ENCODE measurements at regions not wholly inside any gene's neighbourhood (a gene's known extent, or its start where the extent isn't known, plus 50 kb on each side); places are given as distances from the start of the nearest gene placed in this dataset.

DNA sequence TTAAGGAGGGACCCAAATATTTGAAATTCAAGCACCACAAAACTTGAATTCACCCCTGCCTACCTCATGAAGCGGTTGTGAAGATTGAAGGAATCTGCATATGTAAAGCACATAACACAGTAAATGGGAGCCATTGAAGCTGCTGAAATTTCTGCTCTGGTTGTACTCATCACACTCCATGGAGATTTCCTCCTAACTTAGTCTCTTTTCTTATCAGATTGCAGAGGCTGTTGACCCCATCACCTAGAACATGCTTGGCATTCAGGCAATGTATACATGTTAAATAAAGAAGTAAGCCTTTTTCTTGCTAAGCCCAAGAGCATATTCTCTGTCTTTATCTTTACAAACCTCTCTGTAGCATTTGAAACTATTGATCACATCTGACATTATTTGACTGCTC lies 104.9 kb upstream of the TNIP3 start:
- TF ChIP-seq EP300 (IDR thresholded peaks at IDR 0.05), result no peak
- TF ChIP-seq POLR2A (IDR thresholded peaks at IDR 0.05), result no peak
- TF ChIP-seq POLR2AphosphoS5 (IDR thresholded peaks at IDR 0.05), result no peak
- TF ChIP-seq, protein P1, sequence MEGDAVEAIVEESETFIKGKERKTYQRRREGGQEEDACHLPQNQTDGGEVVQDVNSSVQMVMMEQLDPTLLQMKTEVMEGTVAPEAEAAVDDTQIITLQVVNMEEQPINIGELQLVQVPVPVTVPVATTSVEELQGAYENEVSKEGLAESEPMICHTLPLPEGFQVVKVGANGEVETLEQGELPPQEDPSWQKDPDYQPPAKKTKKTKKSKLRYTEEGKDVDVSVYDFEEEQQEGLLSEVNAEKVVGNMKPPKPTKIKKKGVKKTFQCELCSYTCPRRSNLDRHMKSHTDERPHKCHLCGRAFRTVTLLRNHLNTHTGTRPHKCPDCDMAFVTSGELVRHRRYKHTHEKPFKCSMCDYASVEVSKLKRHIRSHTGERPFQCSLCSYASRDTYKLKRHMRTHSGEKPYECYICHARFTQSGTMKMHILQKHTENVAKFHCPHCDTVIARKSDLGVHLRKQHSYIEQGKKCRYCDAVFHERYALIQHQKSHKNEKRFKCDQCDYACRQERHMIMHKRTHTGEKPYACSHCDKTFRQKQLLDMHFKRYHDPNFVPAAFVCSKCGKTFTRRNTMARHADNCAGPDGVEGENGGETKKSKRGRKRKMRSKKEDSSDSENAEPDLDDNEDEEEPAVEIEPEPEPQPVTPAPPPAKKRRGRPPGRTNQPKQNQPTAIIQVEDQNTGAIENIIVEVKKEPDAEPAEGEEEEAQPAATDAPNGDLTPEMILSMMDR (IDR thresholded peaks at IDR 0.05), result no peak
- no peak for DNase-seq
- intact Hi-C loops (cut with DNase I; ENCODE audit: low total_unique reads), result no loop called here
- H3K36me3 ChIP-seq, result no peaks in the 10 kb centered on the region
- H3K4me1 ChIP-seq, result no peaks in the 10 kb centered on the region
- WGBS, 5 donors, result 83 to 96% (median 86%) methylated on average over 1 of the region's 1 CpG
- H3K27me3 ChIP-seq, result peaks cover 0 to 3% (median 0%) of the 10 kb centered on the region in 3 donors
- no peak overlapping the region for H3K4me3 ChIP-seq
- no peaks in the 10 kb centered on the region for H3K9me3 ChIP-seq
- no peak overlapping the region for H3K27ac ChIP-seq

GRCh38 chr4:121266982-121267381 lies 102.9 kb upstream of the TNIP3 start:
- H3K27ac ChIP-seq, result no peak overlapping the region
- no peaks in the 10 kb centered on the region for H3K4me1 ChIP-seq
- intact Hi-C loops (cut with DNase I; ENCODE audit: low total_unique reads), result no loop called here
- 65 to 82% (median 72%) methylated on average over 3 of the region's 3 CpGs for WGBS, 5 donors
- no peak for TF ChIP-seq POLR2AphosphoS5 (IDR thresholded peaks at IDR 0.05)
- TF ChIP-seq EP300 (IDR thresholded peaks at IDR 0.05), result no peak
- TF ChIP-seq, protein P1 (IDR thresholded peaks at IDR 0.05), result no peak
- no peak for DNase-seq
- H3K27me3 ChIP-seq, result peaks cover 0 to 3% (median 0%) of the 10 kb centered on the region in 3 donors
- H3K4me3 ChIP-seq, result no peak overlapping the region
- H3K36me3 ChIP-seq, result no peaks in the 10 kb centered on the region
- H3K9me3 ChIP-seq, result no peaks in the 10 kb centered on the region

DNA sequence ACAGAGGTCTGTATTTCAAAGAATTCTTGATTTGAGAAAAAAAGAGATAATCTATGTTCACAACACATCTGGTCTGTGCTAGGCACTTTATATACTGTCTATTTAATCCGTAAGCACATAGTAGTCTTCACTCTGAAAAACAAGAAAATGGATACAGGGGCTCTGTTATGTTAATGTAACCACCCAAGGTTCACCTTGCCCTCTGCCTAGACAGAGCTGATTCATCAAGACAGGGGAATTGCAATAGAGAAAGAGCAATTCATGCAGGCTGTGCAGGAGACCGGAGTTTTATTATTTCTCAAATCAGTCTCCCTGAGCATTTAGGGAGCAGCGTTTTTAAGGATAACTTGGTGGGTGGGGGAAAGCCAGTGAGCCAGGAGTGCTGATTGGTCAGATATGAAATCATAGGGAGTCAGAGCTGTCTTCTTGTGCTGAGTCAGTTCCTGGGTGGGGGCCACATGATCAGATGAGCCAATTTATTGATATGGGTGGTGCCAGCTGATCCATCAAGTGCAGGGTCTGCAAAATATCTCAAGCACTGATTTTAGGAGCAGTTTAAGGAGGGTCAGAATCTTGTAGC lies 92.9 kb upstream of the TNIP3 start:
- Histone ChIP-seq H3K36me3 (no peaks in the 10 kb centered on the region), H3K4me1 (no peaks in the 10 kb centered on the region), H3K27me3 (no peaks in the 10 kb centered on the region), H3K4me3 (no peak overlapping the region), H3K9me3 (no peaks in the 10 kb centered on the region), H3K27ac (no peak overlapping the region)
- 72 to 79% (median 77%) methylated on average over 3 of the region's 3 CpGs for WGBS, 5 donors
- no peak for DNase-seq
- no peak for TF ChIP-seq EP300 (IDR thresholded peaks at IDR 0.05)
- TF ChIP-seq, protein P1 (IDR thresholded peaks at IDR 0.05), result no peak
- TF ChIP-seq POLR2AphosphoS5 (IDR thresholded peaks at IDR 0.05), result no peak
- no peak for TF ChIP-seq POLR2A (IDR thresholded peaks at IDR 0.05)
- intact Hi-C loops (cut with DNase I; ENCODE audit: low total_unique reads), result no loop called here

DNA sequence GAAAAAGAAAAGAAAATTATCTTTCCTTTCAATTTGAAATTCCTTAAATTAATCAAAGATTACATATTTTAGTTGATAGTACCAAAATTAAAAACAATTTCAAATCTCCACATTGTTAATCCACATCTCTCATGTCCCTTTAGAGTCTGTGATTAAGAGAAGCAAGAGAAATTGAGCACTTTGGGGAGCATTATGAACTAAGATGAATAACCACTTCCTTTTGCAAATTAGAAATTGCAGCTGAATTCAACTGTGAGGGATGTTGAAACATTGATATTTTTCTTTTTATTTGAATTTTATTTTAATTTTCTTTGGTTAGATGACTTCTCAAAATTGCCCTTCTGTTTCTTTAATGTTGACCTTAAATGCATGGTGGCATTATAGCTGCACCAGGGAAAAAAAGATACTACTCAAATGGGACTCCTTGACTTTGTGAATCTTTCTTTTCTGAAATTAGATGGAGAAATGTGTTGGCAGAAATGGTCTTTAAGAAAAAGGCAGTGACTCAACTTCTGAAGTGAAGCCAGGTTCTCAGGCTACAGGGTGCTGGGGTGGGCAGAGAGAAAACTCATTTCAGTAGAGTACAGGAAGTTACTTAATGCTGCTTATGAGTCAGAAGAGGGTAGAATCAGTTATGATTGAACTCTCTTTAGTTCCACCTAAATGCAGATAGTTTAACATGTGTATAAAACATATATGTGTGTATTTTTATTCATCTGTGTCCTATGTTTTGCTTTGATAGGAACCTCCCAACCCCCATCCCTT lies 92.0 kb upstream of the TNIP3 start:
- Histone ChIP-seq H3K9me3 (no peaks in the 10 kb centered on the region), H3K4me1 (no peaks in the 10 kb centered on the region), H3K27ac (peak overlapping the region in 1 of 5 donors; percentile 8), H3K4me3 (no peak overlapping the region), H3K36me3 (no peaks in the 10 kb centered on the region), H3K27me3 (no peaks in the 10 kb centered on the region)
- intact Hi-C loops (cut with DNase I; ENCODE audit: low total_unique reads), result no loop called here
- TF ChIP-seq, protein P1 (IDR thresholded peaks at IDR 0.05), result no peak
- no peak for TF ChIP-seq POLR2A (IDR thresholded peaks at IDR 0.05)
- no peak for TF ChIP-seq EP300 (IDR thresholded peaks at IDR 0.05)
- no peak for TF ChIP-seq POLR2AphosphoS5 (IDR thresholded peaks at IDR 0.05)
- no peak for DNase-seq

Data from stomach (tissue), 8 donors.